K562 (cell line): ENCODE measurements at regions not wholly inside any gene's neighbourhood (a gene's known extent, or its start where the extent isn't known, plus 50 kb on each side); places are given as distances from the start of the nearest gene placed in this dataset.

Experiments used
- BRCA1 ChIP-seq, 2 experiments: fragments of 450-650 bp in 1 of 2; sonication (generic) in 1 of 2; formaldehyde crosslinking in 1 of 2; IDR thresholded peaks; 2 replicates each; pipeline versions ENCODE4 v1.5.0 to v1.6.1; 2017 to 2020; ENCODE audit warnings: mild to moderate bottlenecking in 1 of 2, missing genetic modification reagents in 1 of 2
- BRD4 ChIP-seq: fragments of 200-600 bp; sonication (generic); IDR thresholded peaks from 2 replicates; pipeline ENCODE4 v1.6.1; 2017; ENCODE audit warnings: inconsistent platforms
- FOXJ3 ChIP-seq: sonication (generic); formaldehyde crosslinking; IDR thresholded peaks from 2 replicates; pipeline ENCODE4 v1.4.0; 2020; ENCODE audit warnings: mild to moderate bottlenecking, missing genetic modification reagents
- MAFG ChIP-seq: fragments of 450-650 bp; conservative IDR thresholded peaks from 2 replicates; pipeline ENCODE4 v1.6.1; 2016; ENCODE audit warnings: missing genetic modification characterization, missing compliant biosample characterization
- NBN ChIP-seq: fragments of 450-650 bp; IDR thresholded peaks from 2 replicates; pipeline ENCODE4 v1.6.1; 2016; ENCODE audit warnings: low read depth, mild to moderate bottlenecking
- NCOA6 ChIP-seq: fragments of 450-650 bp; IDR thresholded peaks from 2 replicates; pipeline ENCODE4 v1.6.1; 2017; ENCODE audit warnings: mild to moderate bottlenecking
- POU5F1 ChIP-seq: fragments of 150-350 bp; IDR thresholded peaks from 2 replicates; pipeline ENCODE4 v1.6.1; 2014; ENCODE audit warnings: borderline replicate concordance, low read length, low read depth, mild to moderate bottlenecking; ENCODE audit not compliant: partially characterized antibody
- SREBF1 ChIP-seq: fragments of 150-350 bp; IDR thresholded peaks from 2 replicates; pipeline ENCODE4 v1.6.1; 2014; ENCODE audit warnings: antibody characterized with exemption, low read depth, low read length, borderline replicate concordance
- YY1 ChIP-seq, 3 experiments: IDR thresholded peaks; 2 replicates each; pipeline ENCODE4 v1.6.1; 2011; ENCODE audit warnings: low read length in 2 of 3, mild to moderate bottlenecking in 2 of 3, moderate library complexity in 2 of 3, borderline replicate concordance in 1 of 3, control low read depth in 1 of 3, low read depth in 1 of 3; ENCODE audit not compliant: insufficient read depth in 3 of 3, insufficient replicate concordance in 2 of 3, control insufficient read depth in 1 of 3, insufficient read length in 1 of 3; ENCODE audit errors: extremely low read depth in 1 of 3
- ZNF121 ChIP-seq: sonication (generic); formaldehyde crosslinking; conservative IDR thresholded peaks from 2 replicates; pipeline ENCODE4 v1.8.0; 2022; ENCODE audit warnings: missing genetic modification reagents
- ZSCAN29 ChIP-seq: fragments of 450-650 bp; IDR thresholded peaks from 2 replicates; pipeline ENCODE4 v1.6.1; 2017
- TF ChIP-seq, protein P1 (sequence below), 2 experiments: fragments of 450-650 bp; IDR thresholded peaks; 2 replicates each; pipeline ENCODE4 v1.6.1; 2016; ENCODE audit warnings: mild to moderate bottlenecking in 2 of 2, borderline replicate concordance in 1 of 2, low read depth in 1 of 2, moderate library complexity in 1 of 2
- TF ChIP-seq, protein P2 (sequence below): sonication (generic); formaldehyde crosslinking; IDR thresholded peaks from 2 replicates; pipeline ENCODE4 v1.8.1; 2023; ENCODE audit warnings: mild to moderate bottlenecking, missing genetic modification reagents

DNA sequence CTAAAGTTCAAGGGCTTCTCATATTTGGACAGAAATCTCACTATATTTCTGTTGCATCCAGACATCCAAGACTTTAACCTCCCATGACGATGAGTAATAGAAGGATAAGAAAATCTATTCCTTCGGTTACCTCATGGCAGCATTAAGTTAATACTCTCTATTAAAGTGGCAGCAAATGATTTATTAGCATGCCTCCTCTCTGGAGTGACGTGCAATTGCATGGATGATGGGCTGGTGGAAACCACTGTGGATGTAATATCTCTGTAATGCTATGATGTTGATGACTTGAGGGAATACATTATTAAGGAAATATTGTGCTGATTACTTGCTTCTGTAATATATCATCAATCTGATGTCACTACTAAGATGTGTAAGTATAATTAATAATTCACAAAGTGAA lies 336.8 kb downstream of the DSEL start (continued):
- no peak for TF ChIP-seq YY1 (IDR thresholded peaks at IDR 0.05; ENCODE audit: borderline replicate concordance in 1 of 3, control insufficient read depth in 1 of 3, extremely low read depth in 1 of 3, insufficient read depth in 3 of 3, insufficient read length in 1 of 3, insufficient replicate concordance in 2 of 3, low read depth in 1 of 3, low read length in 2 of 3)
- no peak for TF ChIP-seq POU5F1
- TF ChIP-seq ZNF121 = no peak
- no peak for TF ChIP-seq NCOA6
- TF ChIP-seq BRCA1 (IDR thresholded peaks at IDR 0.05) = no peak
- TF ChIP-seq BRCA1 (CRISPR knock-in tag; IDR thresholded peaks at IDR 0.05) = no peak
- no peak for TF ChIP-seq MAFG (tag)
- no peak for TF ChIP-seq BRD4
- TF ChIP-seq, protein P1, sequence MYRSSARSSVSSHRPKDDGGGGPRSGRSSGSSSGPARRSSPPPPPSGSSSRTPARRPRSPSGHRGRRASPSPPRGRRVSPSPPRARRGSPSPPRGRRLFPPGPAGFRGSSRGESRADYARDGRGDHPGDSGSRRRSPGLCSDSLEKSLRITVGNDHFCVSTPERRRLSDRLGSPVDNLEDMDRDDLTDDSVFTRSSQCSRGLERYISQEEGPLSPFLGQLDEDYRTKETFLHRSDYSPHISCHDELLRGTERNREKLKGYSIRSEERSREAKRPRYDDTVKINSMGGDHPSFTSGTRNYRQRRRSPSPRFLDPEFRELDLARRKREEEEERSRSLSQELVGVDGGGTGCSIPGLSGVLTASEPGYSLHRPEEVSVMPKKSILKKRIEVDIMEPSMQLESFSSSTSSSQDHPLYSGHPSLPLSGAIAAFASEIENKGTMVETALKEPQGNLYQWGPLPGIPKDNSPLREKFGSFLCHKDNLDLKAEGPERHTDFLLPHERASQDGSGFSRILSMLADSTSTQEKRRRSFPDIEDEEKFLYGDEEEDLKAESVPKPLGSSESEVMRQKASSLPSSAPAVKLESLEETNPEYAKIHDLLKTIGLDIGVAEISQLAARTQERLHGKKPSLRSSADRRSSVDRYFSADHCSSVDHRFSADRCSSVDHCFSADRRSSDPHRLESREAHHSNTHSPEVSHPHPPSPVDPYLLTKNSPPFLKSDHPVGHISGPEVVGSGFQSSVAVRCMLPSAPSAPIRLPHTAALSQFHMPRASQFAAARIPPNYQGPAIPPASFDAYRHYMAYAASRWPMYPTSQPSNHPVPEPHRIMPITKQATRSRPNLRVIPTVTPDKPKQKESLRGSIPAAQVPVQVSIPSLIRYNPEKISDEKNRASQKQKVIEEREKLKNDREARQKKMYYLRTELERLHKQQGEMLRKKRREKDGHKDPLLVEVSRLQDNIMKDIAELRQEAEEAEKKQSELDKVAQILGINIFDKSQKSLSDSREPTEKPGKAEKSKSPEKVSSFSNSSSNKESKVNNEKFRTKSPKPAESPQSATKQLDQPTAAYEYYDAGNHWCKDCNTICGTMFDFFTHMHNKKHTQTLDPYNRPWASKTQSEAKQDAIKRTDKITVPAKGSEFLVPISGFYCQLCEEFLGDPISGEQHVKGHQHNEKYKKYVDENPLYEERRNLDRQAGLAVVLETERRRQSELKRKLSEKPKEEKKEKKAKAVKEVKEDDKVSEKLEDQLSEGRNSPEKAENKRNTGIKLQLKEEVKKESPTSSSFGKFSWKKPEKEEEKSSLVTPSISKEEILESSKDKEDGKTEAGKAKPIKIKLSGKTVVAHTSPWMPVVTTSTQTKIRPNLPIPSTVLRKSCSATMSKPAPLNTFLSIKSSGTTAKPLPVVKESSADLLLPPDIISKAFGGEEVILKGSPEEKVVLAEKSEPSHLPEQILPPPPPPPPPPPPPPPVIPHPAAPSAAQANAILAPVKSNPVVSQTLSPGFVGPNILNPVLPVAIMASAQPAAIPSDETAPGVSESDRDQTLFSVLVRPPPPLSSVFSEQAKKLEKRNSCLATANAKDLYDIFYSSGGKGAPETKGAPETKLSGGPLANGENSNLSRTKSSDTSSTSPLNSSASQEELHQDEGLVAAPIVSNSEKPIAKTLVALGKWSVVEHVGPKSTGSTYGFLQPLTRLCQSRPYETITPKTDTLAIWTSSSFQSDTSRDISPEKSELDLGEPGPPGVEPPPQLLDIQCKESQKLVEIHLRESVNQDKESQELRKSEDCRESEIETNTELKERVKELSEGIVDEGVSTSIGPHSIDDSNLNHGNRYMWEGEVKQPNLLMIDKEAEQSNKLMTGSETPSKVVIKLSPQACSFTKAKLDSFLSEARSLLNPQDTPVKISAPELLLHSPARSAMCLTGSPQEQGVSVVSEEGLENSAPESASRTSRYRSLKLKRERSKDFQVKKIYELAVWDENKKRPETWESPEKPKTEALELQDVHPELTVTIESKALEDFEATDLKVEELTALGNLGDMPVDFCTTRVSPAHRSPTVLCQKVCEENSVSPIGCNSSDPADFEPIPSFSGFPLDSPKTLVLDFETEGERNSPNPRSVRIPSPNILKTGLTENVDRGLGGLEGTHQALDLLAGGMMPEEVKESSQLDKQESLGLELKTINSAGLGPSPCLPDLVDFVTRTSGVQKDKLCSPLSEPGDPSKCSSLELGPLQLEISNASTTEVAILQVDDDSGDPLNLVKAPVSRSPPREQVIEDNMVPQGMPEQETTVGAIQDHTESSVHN (IDR thresholded peaks at IDR 0.05; ENCODE audit: borderline replicate concordance in 1 of 2, low read depth in 1 of 2) = no peak
- no peak for TF ChIP-seq FOXJ3 (CRISPR knock-in tag)
- TF ChIP-seq SREBF1 = no peak
- no peak for TF ChIP-seq NBN
- TF ChIP-seq ZSCAN29 = no peak
- TF ChIP-seq, protein P2, sequence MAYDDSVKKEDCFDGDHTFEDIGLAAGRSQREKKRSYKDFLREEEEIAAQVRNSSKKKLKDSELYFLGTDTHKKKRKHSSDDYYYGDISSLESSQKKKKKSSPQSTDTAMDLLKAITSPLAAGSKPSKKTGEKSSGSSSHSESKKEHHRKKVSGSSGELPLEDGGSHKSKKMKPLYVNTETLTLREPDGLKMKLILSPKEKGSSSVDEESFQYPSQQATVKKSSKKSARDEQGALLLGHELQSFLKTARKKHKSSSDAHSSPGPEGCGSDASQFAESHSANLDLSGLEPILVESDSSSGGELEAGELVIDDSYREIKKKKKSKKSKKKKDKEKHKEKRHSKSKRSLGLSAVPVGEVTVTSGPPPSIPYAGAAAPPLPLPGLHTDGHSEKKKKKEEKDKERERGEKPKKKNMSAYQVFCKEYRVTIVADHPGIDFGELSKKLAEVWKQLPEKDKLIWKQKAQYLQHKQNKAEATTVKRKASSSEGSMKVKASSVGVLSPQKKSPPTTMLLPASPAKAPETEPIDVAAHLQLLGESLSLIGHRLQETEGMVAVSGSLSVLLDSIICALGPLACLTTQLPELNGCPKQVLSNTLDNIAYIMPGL (CRISPR knock-in tag) = no peak
